NCI-H2227 (cell line): ENCODE measurements at regions not wholly inside any gene's neighbourhood (a gene's known extent, or its start where the extent isn't known, plus 50 kb on each side); places are given as distances from the start of the nearest gene placed in this dataset.

Experiments
- DNase-seq: peaks from one replicate; lab custom pipeline; 2025; ENCODE audit not compliant: unreplicated experiment; lab: John Stamatoyannopoulos, UW

GRCh38 chr5:143506836-143507552, 103.5 kb upstream of the NR3C1 start:
- DNase-seq: no peak

DNA sequence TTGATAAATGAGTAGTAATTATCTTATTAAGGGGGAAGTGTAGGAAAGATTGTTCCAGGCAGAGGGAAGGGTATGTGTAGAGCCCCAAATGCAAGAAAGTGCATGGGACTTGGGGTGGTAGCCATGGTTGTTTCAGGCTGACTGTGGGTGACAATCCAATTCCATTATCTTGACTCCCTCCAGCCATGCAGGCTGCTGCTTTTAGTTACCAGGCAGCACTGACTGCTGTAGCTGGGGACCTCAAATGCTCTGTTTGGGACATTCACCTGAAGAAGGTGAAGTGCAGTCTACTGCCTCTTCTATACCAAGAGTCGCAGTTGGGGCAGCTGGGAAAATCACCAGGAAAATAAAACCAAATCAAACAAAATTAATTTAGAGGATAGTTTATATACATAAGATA, 102.4 kb upstream of the NR3C1 start:
- no peak for DNase-seq

- no peak for DNase-seq
Measured at GRCh38 chr5:143505354-143505753, 101.9 kb upstream of the NR3C1 start.

- DNase-seq: no peak
Measured at GRCh38 chr5:143501310-143502044, 98.0 kb upstream of the NR3C1 start.

DNA sequence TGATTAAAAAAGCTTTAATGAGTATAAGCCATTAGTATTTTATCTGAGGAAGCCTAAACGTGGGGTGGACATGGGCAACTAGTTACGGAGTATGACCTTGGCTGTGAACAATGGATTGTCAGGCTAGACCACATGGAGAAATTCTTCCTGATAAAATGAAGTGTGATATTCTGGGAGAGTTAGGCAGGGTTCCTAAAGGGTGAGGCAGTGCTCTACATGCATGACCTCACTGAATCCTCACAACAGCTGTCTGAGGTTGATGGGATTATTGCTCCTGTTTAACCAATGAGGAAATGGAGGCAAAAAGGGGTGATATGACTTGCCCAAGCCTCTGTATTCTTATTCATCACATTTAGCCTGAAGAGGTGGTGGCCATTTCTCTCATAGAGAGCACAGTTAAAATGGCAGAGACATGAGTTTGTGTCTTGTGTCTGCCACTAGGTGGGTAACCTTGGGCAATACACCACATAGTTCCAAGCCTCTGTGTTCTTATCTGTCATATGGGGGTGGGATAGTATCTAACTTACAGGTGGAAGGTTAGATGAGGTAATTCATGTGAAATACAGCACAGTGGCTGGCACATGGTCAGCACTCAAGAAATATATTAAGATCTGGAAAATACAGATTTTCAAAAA, 96.1 kb upstream of the NR3C1 start:
- no peak for DNase-seq

DNA sequence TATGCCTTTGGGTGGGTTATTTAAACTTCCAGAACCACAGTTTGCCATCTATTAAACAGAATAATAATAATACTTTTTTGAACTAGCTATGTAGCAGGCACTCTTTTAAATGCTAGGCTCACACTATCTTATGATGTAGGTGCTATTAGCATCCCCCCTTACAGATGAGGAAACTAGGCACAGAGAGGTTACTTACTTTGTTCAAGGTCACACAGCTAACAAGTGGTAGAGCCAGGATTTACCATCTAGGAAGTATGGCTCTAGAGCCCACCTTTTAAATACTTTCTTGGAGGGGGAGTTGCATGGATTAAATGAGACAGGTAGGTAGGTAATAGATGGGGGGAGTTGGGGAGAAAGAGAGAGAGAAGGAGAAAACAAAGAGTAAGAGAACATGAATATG, 95.3 kb upstream of the NR3C1 start:
- no peak for DNase-seq

GRCh38 chr5:143497749-143498148, 94.3 kb upstream of the NR3C1 start:
- no peak for DNase-seq

- DNase-seq: no peak
Measured at GRCh38 chr5:143496943-143497342, 93.5 kb upstream of the NR3C1 start.

- no peak for DNase-seq
Measured at GRCh38 chr5:143495821-143496275, 92.4 kb upstream of the NR3C1 start.

DNA sequence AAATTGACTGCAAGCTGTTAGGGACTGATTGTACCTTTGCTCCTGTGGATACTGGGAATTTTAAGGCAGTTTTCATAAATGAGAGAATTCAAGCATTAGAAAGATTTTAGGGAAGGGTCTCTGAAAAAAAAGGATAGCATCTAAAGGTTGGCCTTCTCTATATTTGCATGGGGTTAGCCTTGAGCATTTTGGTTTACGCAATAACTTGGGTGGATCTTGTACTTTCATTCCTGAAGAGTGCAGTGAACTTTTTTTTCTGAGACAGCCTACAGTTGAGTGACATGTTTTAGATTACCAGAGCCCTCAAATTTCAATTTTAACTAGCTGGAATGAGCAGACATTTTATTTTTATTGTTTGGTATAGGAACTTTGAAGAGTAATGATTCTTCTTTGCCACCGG, 91.6 kb upstream of the NR3C1 start:
- DNase-seq: no peak

- no peak for DNase-seq
Measured at GRCh38 chr5:143494595-143494994, 91.1 kb upstream of the NR3C1 start.

- DNase-seq: no peak
Measured at GRCh38 chr5:143494162-143494561, 90.7 kb upstream of the NR3C1 start.

- DNase-seq: no peak
Measured at GRCh38 chr5:143492783-143493182, 89.3 kb upstream of the NR3C1 start.

DNA sequence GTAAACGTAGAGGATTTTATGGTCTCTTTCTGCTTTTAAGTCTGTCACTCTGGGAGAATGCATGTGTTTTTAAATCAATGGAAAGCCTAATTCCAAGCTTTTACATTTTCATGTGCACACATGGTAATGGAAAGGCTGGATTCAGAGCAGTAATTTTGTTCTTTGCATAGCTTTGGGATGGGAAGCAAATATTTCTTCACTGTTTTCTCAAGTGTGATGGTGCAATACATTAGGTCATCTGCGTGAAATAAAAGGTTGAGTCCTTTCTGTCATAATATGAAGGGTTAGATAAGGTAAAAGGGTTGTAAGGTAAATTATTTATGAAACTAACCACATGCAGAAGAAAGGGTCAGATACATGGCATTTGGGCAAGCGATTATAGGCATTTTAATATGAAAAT, 88.2 kb upstream of the NR3C1 start:
- DNase-seq: no peak

- no peak for DNase-seq
Measured at GRCh38 chr5:143488381-143488780, 84.9 kb upstream of the NR3C1 start.

GRCh38 chr5:143484601-143485000, 81.1 kb upstream of the NR3C1 start:
- no peak for DNase-seq

- no peak for DNase-seq
Measured at GRCh38 chr5:143481697-143482531, 78.4 kb upstream of the NR3C1 start.

- DNase-seq: no peak
Measured at GRCh38 chr5:143480001-143480400, 76.5 kb upstream of the NR3C1 start.

GRCh38 chr5:143479394-143479793, 75.9 kb upstream of the NR3C1 start:
- DNase-seq: no peak

- no peak for DNase-seq
Measured at GRCh38 chr5:143476601-143477211, 73.2 kb upstream of the NR3C1 start.

DNA sequence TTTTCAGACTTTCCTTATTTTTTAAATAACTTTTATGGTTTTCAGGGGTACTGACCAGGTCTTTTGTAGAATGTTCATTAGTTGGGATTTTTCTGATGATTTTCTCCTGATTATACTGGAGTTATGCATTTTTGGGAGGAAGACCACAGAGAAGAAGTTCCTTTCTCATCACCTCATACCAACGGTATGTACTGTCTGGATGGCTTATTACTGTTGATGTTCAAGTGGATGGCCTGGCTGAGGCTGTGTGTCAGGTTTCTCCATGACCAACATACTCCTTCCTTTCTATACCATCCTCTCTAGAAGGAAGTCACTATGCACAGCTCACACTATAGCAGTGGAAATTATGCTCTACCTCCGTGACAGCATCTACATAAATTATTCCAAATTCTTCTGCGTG, 71.1 kb upstream of the NR3C1 start:
- no peak for DNase-seq
